Fibroblast of skin of abdomen (primary cell): ENCODE measurements at regions not wholly inside any gene's neighbourhood (a gene's known extent, or its start where the extent isn't known, plus 50 kb on each side); places are given as distances from the start of the nearest gene placed in this dataset.
"Not testable (repeated sequence)": the region's sequence is repeated elsewhere in the genome, so short reads cannot be mapped to it uniquely, and the experiment has no call there.

Source experiments
- DNase-seq: peaks from one replicate; pipeline ENCODE4 v3.0.0-alpha.2; 2013

DNA sequence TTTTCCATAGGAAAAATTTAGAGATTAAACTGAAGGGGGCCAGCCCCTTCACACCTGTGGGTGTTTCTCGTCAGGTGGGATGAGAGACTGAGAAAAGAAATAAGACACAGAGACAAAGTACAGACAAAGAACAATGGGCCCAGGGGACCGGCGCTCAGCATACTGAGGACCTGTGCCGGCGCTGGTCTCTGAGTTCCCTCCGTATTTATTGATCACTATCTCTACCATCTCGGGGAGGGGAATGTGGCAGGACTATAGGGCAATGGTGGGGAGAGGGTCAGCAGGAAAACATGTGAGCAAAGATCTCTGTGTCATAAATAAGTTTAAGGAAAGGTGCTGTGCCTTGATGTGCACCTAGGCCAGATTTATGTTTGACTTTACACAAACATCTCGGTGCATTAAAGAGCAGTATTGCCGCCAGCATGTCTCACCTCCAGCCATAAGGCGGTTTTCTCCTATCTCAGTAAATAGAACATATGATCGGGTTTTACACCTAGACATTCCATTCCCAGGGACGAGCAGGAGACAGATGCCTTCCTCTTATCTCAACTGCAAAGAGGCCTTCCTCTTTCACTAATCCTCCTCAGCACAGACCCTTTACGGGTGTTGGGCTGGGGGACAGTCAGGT is 494.7 kb downstream of the IGSF11 start:
- not testable (repeated sequence) for DNase-seq

DNA sequence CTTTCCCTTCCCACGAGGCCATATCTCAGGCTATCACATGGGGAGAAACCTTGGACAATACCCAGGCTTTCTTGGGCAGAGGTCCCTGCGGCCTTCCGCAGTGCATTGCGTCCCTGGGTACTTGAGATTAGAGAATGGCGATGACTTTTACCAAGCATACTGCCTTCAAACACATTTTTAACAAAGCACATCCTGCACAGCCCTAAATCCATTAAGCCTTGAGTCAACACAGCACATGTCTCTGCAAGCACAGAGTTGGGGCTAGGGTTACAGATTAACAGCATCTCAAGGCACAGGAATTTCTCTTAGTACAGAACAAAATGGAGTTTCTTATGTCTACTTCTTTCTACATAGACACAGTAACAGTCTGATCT is 494.2 kb downstream of the IGSF11 start:
- not testable (repeated sequence) for DNase-seq

DNA sequence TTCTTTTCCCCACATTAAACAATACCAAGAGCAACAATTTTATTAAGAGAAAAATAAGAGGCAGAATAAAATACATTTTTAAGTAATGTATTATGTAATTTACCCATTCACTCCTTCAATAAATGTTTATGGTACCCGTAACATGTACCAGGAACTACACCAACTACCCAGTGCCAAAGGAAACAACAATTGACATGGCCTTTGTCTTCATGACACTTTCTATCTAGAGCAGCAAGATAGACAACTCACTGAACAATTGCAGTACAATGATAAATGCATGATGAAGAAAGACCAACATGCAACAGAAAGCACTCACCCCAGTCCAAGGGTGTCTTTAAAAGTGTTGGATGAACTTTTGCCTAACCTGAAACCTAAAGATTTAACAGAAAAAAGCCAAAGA is 493.8 kb downstream of the IGSF11 start:
- no peak for DNase-seq

DNA sequence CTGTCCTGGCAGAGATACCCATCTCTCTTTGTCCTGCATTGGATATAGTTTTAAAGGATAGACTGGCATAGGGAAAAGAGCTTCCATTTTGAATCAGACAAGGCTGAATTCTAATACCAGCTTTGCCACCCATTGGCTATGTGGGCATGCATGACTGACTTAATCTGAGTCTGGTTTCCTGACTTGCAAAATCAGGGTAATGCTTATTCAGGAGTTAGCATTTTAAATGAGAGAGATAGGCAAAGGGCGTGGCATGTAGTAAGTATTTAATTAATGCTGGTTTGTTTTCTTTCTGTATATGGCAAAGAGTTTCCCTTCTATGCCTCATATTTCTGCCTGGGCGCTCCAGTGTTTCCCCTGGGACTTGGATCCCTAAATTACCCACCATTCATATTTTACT is 492.9 kb downstream of the IGSF11 start:
- DNase-seq: no peak

DNA sequence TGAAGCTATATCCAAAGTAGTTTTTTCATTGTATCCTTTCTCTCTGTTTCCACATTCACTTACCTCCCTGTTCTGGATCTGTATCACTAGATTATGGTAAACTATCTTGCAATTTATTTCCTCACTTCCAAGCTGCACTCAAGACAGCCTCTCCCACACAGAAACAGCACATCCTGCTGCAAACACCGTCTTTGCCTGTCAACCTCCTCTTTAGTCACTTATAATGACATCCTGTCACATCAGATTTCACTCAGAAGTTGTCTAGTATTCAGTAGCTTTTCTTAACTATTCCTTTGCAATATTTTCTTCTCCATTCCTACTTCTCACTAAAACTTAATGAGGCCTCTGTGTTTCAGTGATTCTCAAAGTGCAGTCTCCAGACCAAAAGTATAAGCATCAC is 490.8 kb downstream of the IGSF11 start:
- no peak for DNase-seq

DNA sequence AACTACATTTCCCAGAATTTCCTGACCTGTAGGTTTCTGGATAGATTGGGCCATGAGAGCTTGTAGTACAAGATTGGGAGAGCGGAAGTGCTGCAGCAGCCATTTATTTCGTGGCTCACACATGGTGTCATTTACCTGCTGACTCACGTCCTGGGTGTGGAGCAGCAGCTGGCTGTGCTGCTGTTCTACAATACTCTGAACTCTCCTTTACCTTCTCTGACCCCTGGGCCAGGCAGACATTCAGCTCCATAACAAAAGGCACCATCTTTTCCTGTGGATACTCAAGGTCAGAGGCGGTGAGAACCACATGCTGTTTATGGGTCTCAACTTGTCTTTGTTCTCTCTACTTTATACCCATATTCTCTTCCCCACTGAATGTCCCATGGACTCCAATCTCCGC is 490.2 kb downstream of the IGSF11 start:
- no peak for DNase-seq

DNA sequence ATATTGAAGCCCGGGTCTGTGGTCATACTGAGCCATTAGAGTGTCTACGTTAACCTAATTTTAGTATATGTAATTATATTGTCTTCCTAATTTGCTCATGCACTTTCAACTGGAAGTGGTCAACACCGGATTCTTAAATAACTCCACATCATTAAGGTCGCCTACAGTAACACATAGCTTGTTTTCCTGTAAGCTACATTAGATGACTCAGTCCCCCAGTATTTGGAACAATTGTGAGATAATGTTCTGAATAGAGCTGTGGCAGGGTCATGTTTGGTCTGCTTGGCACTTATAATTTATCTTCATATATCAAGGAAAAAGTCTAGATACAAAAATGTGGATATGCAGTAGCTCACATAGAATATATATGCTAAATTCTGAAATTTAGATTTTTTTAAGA is 486.2 kb downstream of the IGSF11 start:
- DNase-seq: no peak

DNA sequence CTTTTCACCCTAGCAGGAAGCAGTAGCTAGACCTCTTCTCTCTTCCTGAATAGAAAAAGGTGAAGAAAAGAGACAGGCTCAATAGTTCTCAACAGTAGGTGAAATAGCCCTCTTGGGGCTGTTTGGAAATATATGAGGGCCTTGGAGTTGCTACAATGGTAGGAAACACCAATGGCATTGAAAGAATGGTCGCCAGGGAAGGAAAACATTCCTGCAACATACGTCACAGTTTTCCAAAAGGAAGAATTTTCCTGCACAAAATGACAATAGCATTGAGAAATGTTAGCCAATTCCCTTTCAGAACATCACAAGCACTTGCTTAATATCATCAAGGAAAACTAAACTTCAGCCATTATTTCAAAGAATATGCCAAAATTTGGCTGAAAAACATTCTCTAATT is 484.5 kb downstream of the IGSF11 start:
- DNase-seq: no peak

DNA sequence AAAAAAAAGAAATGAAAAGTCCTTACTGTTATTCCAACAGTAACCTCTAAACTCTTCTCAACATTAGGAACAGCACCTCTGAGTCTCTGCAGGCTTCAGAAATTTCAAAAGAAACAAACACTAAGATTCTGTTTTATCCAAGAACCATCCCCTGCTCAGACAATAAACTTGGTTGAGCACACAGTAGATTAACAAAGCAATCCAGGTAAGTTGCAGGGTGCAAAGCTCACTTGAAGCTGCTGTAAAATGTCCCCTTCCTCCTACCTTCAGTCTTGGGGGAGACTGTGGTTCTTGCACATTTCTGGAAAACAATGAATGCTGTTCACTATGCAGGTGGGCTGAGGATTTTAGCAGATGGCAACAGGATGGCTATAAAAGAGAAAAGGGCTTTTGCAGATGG is 484.1 kb downstream of the IGSF11 start:
- no peak for DNase-seq

DNA sequence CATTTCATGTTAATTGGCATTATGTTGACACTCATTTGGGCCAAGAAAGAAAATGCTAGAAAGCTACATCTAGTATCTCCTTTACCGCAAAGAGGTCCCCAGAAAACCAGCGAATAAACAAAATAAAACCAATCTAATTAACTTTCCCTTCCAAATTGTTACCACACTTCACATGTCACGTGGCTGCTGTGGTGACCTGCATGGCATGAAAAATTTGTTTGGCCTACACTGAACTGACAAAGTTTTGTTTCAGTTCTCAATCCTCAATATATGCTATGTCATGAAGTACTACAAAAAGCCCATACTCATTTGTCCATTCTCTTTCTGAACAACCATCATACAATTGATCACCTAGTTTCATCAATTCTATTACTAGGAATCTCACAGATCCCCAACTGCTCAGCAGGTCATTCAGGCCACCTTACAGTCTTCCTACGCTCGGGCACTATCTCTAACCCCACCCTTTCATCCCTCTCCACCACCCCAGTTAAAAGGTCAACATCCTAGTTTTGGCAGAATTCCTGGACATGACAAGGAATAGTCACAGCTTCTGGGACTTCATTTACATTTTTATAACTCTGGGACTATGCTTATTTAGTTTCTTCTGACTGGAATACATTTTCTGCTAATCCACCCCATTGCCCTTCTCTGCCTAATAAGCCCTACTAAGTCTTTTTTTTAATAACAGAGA is 480.4 kb downstream of the IGSF11 start:
- no peak for DNase-seq

DNA sequence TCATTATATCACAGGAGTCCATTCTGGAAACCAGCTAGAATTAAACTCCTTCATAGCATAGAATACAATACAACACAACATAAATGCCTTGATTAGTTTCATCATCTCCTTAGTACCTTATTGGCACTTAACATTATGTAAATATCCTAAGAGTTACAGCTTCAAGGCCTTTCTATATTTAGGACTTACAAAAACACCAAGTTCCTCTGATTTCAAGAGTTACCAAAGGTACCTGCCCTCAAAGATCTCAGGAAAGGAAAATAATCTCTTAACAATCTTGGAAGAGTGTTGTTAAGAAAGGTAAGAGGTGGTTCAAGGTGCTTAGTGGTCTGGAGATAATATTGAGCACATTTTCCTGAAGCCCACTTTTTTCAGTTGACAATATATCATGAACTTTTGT is 477.7 kb downstream of the IGSF11 start:
- no peak for DNase-seq

DNA sequence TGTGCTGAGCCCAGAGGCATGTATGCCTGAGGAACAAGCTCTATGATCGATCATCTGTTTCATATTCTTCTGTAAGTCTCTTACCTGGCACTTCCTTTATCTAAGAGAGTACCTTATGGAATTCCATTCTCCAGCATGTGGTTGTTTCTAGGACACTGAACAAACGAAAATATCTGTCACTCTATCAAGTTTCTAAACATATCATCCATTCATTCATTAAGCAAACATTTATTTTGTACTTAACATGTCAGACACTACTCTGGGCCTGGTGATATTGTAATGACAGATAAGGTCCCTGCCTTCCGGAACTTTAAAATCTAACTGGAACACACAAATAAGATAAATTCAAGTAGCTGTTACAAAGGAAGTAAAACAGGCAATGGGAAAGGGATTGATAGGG is 477.1 kb downstream of the IGSF11 start:
- DNase-seq: no peak

DNA sequence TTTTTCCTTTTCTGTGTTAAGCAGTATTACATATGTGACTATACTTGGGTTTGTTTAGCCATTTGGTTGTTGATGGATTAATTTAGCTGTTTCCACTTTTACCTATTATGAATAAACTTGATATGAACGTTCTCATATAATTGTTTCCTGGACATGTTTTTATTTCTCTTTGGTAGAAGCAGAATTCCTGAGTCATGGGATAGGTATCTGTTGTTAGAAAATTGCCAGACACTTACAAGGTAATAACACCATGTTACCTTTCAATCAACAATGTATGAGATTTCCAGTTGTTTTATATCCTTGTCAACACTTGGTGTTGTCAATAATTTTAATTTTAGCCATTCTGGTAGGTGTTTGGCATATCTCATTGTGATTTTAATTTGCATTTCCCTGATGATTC is 475.4 kb downstream of the IGSF11 start:
- DNase-seq: no peak

DNA sequence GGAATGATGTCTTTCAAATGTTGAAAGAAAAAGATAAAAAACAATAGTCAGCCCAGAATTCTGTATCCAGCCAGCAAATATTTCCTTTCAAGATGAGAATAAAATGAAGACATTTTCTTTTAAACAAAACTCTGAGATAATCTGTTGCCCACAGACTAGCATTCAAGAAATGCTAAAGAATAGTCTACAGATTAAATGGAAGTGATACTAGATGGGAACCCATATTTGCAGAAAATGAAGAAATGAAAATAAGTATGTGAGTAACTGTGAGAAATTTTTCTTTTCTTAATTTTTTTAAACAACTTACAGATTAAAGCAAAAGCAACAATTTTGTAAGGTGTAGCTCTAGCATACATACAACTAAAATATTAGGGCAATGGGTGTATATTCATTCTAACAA is 469.8 kb downstream of the IGSF11 start:
- no peak for DNase-seq

DNA sequence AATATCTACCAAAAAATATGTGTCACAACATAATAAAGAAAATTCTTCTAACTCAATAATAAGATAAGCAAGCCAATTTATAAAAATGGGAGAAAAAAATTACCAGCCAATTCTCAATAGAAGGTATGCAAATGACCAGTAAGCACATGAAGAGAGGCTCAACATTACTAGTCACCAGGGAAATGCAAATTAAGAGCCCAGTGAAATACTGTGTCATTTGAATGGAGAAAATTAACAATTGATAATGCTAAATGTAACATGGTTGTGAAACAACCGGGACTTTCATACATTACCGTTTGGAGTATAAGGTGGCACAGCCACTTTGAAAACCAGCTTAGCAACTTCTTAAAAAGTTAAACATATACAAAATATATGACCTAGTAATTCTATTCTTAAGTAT is 460.7 kb downstream of the IGSF11 start:
- no peak for DNase-seq

DNA sequence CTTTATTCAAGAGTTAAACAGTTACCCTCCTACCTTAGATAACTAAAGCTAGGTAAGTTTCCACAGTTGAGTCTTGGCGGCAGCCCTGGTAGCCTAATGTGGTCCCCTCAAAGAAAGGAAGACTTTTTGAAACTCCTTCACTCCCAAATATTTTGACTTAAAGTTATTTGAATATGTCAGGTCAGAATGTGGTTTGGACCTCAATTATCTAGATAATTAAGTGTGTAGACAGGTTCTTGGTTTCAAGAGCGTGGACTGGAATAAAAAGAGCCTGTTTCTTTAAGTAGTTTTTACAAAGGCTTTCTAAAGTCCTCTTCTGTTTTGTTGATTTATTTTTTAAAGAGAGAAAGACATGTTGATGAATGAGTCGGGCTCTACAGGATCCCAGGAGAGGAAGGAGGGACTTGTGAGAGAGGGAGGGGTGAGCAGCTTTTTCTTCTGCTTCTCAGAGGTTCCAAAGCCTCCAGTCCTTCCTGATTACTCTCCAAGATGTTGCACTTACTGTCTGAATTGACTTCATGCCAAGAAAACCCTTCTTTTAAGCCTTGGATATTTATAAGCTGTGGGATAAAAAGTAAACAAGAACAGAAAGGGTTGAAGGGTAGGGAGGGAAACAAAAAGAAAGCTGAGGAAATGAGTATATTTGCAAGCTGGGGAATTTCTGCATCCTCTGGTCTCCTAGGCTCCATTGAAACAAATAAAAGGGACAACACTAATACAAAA is 457.4 kb downstream of the IGSF11 start:
- DNase-seq: no peak

DNA sequence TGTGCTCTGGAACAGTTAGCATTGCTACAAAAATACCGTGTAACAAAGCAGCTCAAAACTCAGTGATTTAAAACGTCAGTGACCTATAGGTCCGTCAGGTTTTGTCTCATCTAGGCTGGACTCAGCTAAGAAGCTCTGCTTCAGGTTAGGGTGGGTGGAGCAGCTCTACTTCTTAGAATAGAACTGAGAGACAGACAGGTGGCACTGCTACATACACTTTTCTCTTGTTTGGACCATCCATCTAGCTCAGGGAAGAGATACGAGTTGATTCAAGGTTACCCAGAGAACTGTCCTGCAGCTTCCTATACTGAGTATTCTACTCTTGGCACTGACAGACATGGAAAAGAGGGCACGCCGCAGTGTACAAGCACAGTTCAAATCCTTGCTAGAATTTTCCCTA is 456.1 kb downstream of the IGSF11 start:
- DNase-seq: no peak

DNA sequence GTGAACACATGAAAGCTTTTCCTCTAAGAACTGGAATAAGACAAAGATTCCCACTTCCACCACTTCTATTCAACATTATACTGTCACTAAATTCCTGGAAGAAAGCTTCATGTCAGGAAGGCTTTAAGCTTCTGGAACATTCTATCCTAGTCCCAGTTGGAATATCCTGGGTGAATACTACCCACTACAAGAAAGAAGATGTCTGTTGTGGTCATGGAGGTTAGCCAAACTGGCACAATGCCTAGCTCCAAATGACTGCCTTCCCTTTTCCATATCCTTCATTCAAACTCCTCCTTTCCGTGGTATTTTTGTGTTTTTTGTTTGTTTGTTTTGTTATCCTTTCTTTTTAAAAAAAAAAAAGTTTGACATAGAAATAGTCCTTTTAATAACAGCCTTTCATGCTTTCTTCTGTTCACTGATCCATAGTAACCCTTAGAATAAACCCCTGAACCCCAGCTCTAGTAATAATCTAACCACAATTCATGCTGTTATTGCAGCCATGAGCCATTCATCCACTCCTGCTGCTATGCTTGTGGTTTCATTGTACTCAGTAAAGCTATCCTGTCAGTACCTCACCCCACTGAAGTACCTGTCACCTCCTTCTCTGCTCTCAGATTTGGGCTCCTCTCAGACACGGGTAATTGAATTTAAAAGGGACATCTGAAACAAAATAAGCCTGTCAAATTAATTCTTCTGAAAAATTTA is 447.5 kb downstream of the IGSF11 start:
- no peak for DNase-seq

DNA sequence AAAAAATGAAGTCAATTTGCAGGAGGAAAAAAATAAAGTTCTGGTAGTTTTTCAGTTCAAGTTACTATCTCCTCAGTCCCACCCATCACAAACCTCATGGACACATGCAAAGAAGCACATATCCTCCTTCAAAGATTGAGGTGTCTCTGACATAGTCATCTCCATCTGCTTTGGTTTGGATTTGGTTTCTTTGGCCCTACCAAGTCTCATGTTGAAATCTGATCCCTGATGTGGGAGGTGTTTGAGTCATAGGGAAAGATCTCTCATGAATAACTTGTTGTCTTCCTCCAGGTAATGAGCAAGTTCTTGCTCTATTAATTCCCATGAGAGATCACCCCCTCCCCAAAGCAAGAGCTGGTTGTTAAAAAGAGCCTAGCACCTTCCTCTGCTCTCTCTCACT is 446.8 kb downstream of the IGSF11 start:
- DNase-seq: no peak

DNA sequence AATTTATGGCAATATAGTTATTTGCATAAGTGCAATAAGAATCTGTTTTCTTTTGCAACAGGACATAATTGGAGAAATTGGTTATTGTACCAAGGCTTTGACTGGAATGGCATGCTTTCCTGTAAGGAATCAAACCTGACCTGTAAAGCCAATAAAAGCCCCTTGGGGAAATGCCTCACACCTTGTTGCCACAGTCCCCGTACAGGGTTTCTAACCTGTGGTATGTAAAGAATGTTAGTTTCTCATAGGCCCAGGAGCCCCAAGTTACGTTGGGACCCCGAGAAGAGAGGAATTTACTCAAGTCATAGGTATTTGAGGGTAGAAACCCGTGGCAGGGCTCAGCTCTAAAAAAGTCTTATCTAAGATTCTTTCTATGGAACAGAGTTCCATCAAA is 441.4 kb downstream of the IGSF11 start:
- DNase-seq: no peak

DNA sequence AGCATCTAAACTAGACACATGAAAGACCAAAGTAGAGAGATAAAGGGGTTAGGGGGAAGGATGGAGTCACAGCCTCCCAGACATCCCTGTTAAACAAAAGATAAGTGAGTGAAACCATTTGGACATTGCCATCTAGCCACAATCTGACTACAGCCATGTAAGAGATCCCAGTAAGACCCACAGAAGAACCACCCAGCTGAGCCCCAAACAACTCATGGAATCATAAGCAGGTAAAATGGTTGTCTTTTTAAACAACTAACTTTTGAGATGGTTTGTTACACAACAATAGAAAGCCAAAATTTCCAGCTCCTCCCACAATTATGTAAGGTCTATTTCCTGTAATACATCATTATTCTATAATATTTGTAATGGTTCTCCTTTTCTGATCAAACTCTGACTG is 437.5 kb downstream of the IGSF11 start:
- DNase-seq: no peak

DNA sequence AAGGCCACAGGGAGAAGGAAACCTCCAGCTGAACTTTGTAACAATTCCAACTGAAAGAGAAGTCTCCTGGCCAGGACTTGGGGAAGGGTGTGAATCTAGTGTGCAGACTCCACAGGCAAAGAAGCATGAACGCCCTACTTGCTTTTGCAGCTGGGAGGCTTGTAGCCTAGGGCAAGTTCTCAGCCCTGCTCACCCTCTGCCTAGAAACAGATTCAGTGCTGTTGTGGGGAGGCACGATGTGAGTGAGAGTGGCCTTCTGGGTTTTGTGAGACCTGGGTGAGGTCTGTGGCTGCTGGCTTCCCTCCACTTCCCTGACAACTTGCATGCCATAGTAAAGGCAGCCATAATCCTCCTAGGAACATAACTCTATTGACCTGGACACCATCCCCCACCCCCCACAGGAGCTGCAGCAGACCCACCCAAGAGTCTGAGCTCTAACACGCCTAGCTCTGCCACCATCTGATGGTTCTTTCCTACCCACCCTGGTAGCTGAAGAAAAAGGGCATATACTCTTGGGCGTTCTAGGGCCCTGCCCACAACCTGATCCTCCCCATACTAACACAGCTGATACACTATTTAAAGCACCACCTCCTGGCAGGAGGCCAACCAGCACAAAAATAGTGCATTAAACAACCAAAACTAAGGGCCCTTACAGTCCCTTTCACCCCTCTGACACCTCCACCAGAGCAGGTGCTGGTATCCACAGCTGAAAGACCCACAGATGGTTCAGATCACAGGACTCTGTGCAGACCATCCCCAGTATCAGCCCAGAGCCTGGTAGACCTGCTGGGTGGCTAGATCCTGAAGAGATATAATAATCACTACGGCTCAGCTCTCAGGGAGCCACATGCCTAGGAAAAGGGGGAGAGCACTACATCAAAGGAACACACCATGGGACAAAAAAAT is 426.5 kb downstream of the IGSF11 start:
- DNase-seq: no peak
